ENCODE measurements at regions not wholly inside any gene's neighbourhood (a gene's known extent, or its start where the extent isn't known, plus 50 kb on each side); places are given as distances from the start of the nearest gene placed in this dataset.

DNA sequence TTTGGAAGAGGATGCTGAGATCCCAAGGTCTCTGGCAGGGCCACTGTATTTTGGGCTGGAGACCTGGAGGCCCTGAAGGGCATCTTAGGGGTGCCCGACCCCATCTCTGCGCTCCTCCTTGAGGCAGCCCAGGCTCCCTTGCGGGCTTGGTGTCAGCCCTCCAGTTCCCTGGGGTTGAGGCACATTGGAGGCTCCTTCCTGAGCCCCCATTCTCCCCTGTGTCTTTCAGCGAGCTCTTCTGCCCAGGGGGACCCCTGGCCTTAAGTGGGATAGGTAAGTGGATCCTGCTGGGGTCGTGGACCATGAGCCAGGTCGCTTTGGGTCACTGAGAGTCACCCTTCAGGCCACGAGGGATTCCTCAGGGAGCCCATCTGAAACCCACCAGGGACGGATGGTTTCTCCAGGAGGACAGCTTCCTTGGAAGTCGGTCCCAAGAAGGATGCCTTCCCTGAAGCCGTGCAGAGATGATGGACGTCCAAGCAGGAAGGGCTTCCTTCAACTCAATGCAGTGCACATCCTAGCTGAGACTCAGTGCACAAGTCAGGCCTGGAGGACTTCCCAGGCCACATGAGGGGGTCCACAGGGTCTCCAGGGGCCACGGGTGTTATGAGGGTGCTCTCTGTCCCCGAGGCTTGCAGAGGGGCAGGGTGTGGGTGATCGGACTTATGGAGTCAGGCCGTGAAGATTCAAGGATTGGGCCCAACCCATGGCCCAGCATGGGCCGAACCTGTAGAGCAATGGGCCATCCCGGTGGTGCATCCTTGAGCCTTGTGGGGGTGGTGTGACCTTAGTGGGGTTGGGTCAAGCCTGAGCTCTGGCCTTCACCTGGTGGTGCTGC, 224.3 kb downstream of the SNRPN start (continued):
- no peak for TF ChIP-seq RNF2 (IDR thresholded peaks at IDR 0.05; ENCODE audit: borderline replicate concordance, low read depth, low read length, missing control alignments, poor library complexity, severe bottlenecking)
- TF ChIP-seq KDM5A (IDR thresholded peaks at IDR 0.05; ENCODE audit: low read length): no peak
- no peak for TF ChIP-seq NANOG (IDR thresholded peaks at IDR 0.05; ENCODE audit: insufficient read depth, low read depth, low read length, poor library complexity, severe bottlenecking)
- TF ChIP-seq, protein P1, sequence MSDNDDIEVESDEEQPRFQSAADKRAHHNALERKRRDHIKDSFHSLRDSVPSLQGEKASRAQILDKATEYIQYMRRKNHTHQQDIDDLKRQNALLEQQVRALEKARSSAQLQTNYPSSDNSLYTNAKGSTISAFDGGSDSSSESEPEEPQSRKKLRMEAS (IDR thresholded peaks at IDR 0.05): no peak
- TF ChIP-seq CHD1 (IDR thresholded peaks at IDR 0.05; ENCODE audit: low read depth, low read length): no peak
- TF ChIP-seq POLR2AphosphoS5 (IDR thresholded peaks at IDR 0.05; ENCODE audit: low read depth, low read length): no peak
- TF ChIP-seq CBX5 (IDR thresholded peaks at IDR 0.05; ENCODE audit: low read depth, low read length): no peak
- TF ChIP-seq GTF2F1 (IDR thresholded peaks at IDR 0.05; ENCODE audit: borderline replicate concordance, low read depth, low read length): no peak
